H9 (cell line): ENCODE measurements at regions not wholly inside any gene's neighbourhood (a gene's known extent, or its start where the extent isn't known, plus 50 kb on each side); places are given as distances from the start of the nearest gene placed in this dataset.

Experiments
- DNase-seq: peaks from one replicate; pipeline ENCODE4 v3.0.0-alpha.2; 2017
- H2AFZ ChIP-seq: one replicate; pipeline ENCODE4 v1.6.1; 2013; ENCODE audit warnings: mild to moderate bottlenecking, low read length, control low read depth, moderate library complexity
- H2AK5ac ChIP-seq: 2 replicates; pipeline ENCODE4 v1.6.1; 2013; ENCODE audit warnings: low read length, control low read depth, mixed read lengths; ENCODE audit not compliant: insufficient read length
- H2BK120ac ChIP-seq: one replicate; pipeline ENCODE4 v1.6.1; 2013; ENCODE audit warnings: low read depth, mild to moderate bottlenecking, low read length, control low read depth, inconsistent platforms; ENCODE audit not compliant: poor library complexity, severe bottlenecking
- H2BK12ac ChIP-seq: 2 replicates; pipeline ENCODE4 v1.6.1; 2013; ENCODE audit warnings: low read length, control low read depth, mixed read lengths, low read depth; ENCODE audit not compliant: insufficient read length
- H2BK15ac ChIP-seq: 2 replicates; pipeline ENCODE4 v1.6.1; 2013; ENCODE audit warnings: low read depth, low read length, control low read depth
- H2BK20ac ChIP-seq: one replicate; pipeline ENCODE4 v1.6.1; 2013; ENCODE audit warnings: low read depth, mild to moderate bottlenecking, low read length, control low read depth, inconsistent platforms; ENCODE audit not compliant: poor library complexity, severe bottlenecking
- H2BK5ac ChIP-seq: 2 replicates; pipeline ENCODE4 v1.6.1; 2013; ENCODE audit warnings: low read length, control low read depth, mixed read lengths; ENCODE audit not compliant: insufficient read length
- H3K14ac ChIP-seq: 2 replicates; pipeline ENCODE4 v1.6.1; 2013; ENCODE audit warnings: low read length, control low read depth; ENCODE audit not compliant: insufficient read depth
- H3K18ac ChIP-seq: 2 replicates; pipeline ENCODE4 v1.6.1; 2013; ENCODE audit warnings: low read depth, mild to moderate bottlenecking, mixed read lengths, low read length, control low read depth; ENCODE audit not compliant: insufficient read length
- H3K23ac ChIP-seq: 2 replicates; pipeline ENCODE4 v1.6.1; 2013; ENCODE audit warnings: low read length, control low read depth, mixed read lengths, low read depth; ENCODE audit not compliant: insufficient read length
- H3K23me2 ChIP-seq: 2 replicates; pipeline ENCODE4 v1.6.1; 2013; ENCODE audit warnings: low read depth, mild to moderate bottlenecking, mixed read lengths, low read length, control low read depth; ENCODE audit not compliant: insufficient read length, poor library complexity, severe bottlenecking
- H3K27ac ChIP-seq: 2 replicates; pipeline ENCODE4 v1.5.1; 2013; ENCODE audit warnings: low read length, control low read depth, mixed read lengths, low read depth; ENCODE audit not compliant: insufficient read length
- H3K27me3 ChIP-seq: 2 replicates; pipeline ENCODE4 v1.6.1; 2013; ENCODE audit warnings: low read length, control low read depth, inconsistent platforms; ENCODE audit not compliant: insufficient read depth
- H3K4ac ChIP-seq: 2 replicates; pipeline ENCODE4 v1.6.1; 2013; ENCODE audit warnings: low read depth, mild to moderate bottlenecking, control low read depth, inconsistent platforms, low read length, moderate library complexity
- H3K4me1 ChIP-seq: 2 replicates; pipeline ENCODE4 v1.6.1; 2013; ENCODE audit warnings: low read length, control low read depth, inconsistent platforms; ENCODE audit not compliant: insufficient read depth
- H3K4me2 ChIP-seq: 2 replicates; pipeline ENCODE4 v1.6.1; 2013; ENCODE audit warnings: low read length, control low read depth, mixed read lengths; ENCODE audit not compliant: insufficient read length, insufficient read depth
- H3K56ac ChIP-seq: 2 replicates; pipeline ENCODE4 v1.6.1; 2013; ENCODE audit warnings: low read depth, mild to moderate bottlenecking, mixed read lengths, low read length, control low read depth; ENCODE audit not compliant: insufficient read length
- H3K79me1 ChIP-seq: 2 replicates; pipeline ENCODE4 v1.6.1; 2013; ENCODE audit warnings: low read depth, mild to moderate bottlenecking, moderate library complexity, low read length, control low read depth, inconsistent platforms; ENCODE audit not compliant: insufficient read depth, poor library complexity, severe bottlenecking
- H3K79me2 ChIP-seq: 2 replicates; pipeline ENCODE4 v1.6.1; 2013; ENCODE audit warnings: low read length, control low read depth, inconsistent platforms; ENCODE audit not compliant: insufficient read depth
- H3K9ac ChIP-seq: 2 replicates; pipeline ENCODE4 v1.6.1; 2013; ENCODE audit warnings: low read length, control low read depth, mixed read lengths; ENCODE audit not compliant: insufficient read length; ENCODE audit errors: extremely low read depth
- H3K9me3 ChIP-seq: one replicate; pipeline ENCODE4 v1.6.1; 2013; ENCODE audit warnings: low read depth, low read length, inconsistent platforms; ENCODE audit not compliant: control insufficient read depth
- H3T11ph ChIP-seq: one replicate; pipeline ENCODE4 v1.6.1; 2013; ENCODE audit warnings: mild to moderate bottlenecking, low read length, control low read depth, inconsistent platforms
- H4K20me1 ChIP-seq: one replicate; pipeline ENCODE4 v1.6.1; 2013; ENCODE audit not compliant: control insufficient read depth, insufficient read length, insufficient read depth
- H4K5ac ChIP-seq: 2 replicates; pipeline ENCODE4 v1.6.1; 2013; ENCODE audit warnings: low read depth, mild to moderate bottlenecking, mixed read lengths, low read length, control low read depth; ENCODE audit not compliant: insufficient read length
- H4K8ac ChIP-seq: replicated peaks from 2 replicates; pipeline ENCODE4 v1.6.1; 2013; ENCODE audit warnings: low read length, control low read depth, mixed read lengths, low read depth; ENCODE audit not compliant: insufficient read length
- H4K91ac ChIP-seq: 2 replicates; pipeline ENCODE4 v1.6.1; 2013; ENCODE audit warnings: low read depth, mild to moderate bottlenecking, moderate library complexity, mixed read lengths, low read length, control low read depth; ENCODE audit not compliant: insufficient read length
- H3K27ac Mint-ChIP-seq, 3 experiments: 2 replicates in 2 of 3; 3 replicates in 1 of 3; pipeline ENCODE4 v1.8.0; 2020 to 2021; ENCODE audit warnings: mixed read lengths in 3 of 3, mild to moderate bottlenecking in 1 of 3, moderate library complexity in 1 of 3
- H3K27me3 Mint-ChIP-seq: 2 replicates; pipeline ENCODE4 v1.8.0; 2021; ENCODE audit warnings: low read depth, mild to moderate bottlenecking, moderate library complexity, mixed read lengths
- H3K36me3 Mint-ChIP-seq, 3 experiments: 2 replicates in 2 of 3; 3 replicates in 1 of 3; pipeline ENCODE4 v1.8.0; 2020 to 2021; ENCODE audit warnings: low read depth in 3 of 3, mixed read lengths in 3 of 3; ENCODE audit not compliant: insufficient read depth in 1 of 3
- H3K4me1 Mint-ChIP-seq, 2 experiments: 2 replicates each; pipeline ENCODE4 v1.8.0; 2020; ENCODE audit warnings: mixed read lengths in 2 of 2
- H3K4me3 Mint-ChIP-seq, 2 experiments: 2 replicates in 1 of 2; 3 replicates in 1 of 2; pipeline ENCODE4 v1.8.0; 2020 to 2021; ENCODE audit warnings: mild to moderate bottlenecking in 2 of 2, mixed read lengths in 2 of 2, moderate library complexity in 1 of 2
- H3K9me3 Mint-ChIP-seq, 2 experiments: 2 replicates in 1 of 2; 3 replicates in 1 of 2; pipeline ENCODE4 v1.8.0; 2020; ENCODE audit warnings: mild to moderate bottlenecking in 2 of 2, mixed read lengths in 2 of 2, moderate library complexity in 1 of 2
- CTCF ChIP-seq: fragments of 200-600 bp; sonication (generic); conservative IDR thresholded peaks from 3 replicates; pipeline ENCODE4 v1.8.0; 2021; ENCODE audit warnings: antibody characterized with exemption, mild to moderate bottlenecking
- WGBS: extraction: QIAGEN DNeasy Blood & Tissue Kit; methylation state at CpG from one replicate; pipeline ENCODE4 v1.1.7; 2013; ENCODE audit warnings: missing lambda C conversion rate, low lambda C conversion rate, mixed read lengths; ENCODE audit not compliant: insufficient read length; ENCODE audit errors: extremely low coverage; 5-methylcytosine and 5-hydroxymethylcytosine counted together

GRCh38 chr5:112682621-112683061 lies 55.0 kb upstream of the APC start:
- no CpG with 5 or more reads among the region's 3 CpGs for WGBS
- Histone ChIP-seq H4K20me1 (no peaks in the 10 kb centered on the region), H4K8ac (no peak overlapping the region), H3K9me3 (no peaks in the 10 kb centered on the region), H2BK12ac (no peak overlapping the region), H2AK5ac (no peak overlapping the region), H3K4me1 (no peaks in the 10 kb centered on the region), H2BK5ac (no peak overlapping the region), H3K56ac (no peak overlapping the region), H3K4me2 (no peak overlapping the region), H3K27me3 (no peaks in the 10 kb centered on the region), H4K91ac (no peak overlapping the region), H3K9ac (no peak overlapping the region), H2BK120ac (no peak overlapping the region), H2BK15ac (no peak overlapping the region), H4K5ac (no peak overlapping the region), H3K79me2 (no peaks in the 10 kb centered on the region), H3K23me2 (no peaks in the 10 kb centered on the region), H3K4ac (no peak overlapping the region), H3K18ac (no peak overlapping the region), H3K79me1 (no peaks in the 10 kb centered on the region), H3K14ac (no peak overlapping the region), H2AFZ (no peak overlapping the region), H2BK20ac (no peak overlapping the region), H3K27ac (no peak overlapping the region), H3T11ph (no peak overlapping the region), H3K23ac (no peak overlapping the region)
- no peak for TF ChIP-seq CTCF
- Mint-ChIP-seq H3K27me3 (no peaks in the 10 kb centered on the region), H3K36me3 (no peaks in the 10 kb centered on the region), H3K27ac (no peak overlapping the region), H3K4me3 (no peak overlapping the region), H3K4me1 (peaks cover 8 to 13% of the 10 kb centered on the region in 2 experiments), H3K9me3 (no peaks in the 10 kb centered on the region)
- DNase-seq, result no peak
